MG63 (cell line): ENCODE measurements at regions not wholly inside any gene's neighbourhood (a gene's known extent, or its start where the extent isn't known, plus 50 kb on each side); places are given as distances from the start of the nearest gene placed in this dataset.

Experiments
- DNase-seq: peaks from one replicate; pipeline ENCODE4 v3.0.0-alpha.2; 2020
- H3K27me3 ChIP-seq: fragments of 250-450 bp; sonication (Bioruptor Pico); 2 replicates; pipeline ENCODE4 v1.5.1; 2020; ENCODE audit warnings: mild to moderate bottlenecking, moderate library complexity
- H3K36me3 ChIP-seq: fragments of 250-450 bp; sonication (Bioruptor Pico); 2 replicates; pipeline ENCODE4 v1.5.1; 2020; ENCODE audit warnings: mild to moderate bottlenecking, moderate library complexity
- H3K4me3 ChIP-seq: fragments of 250-450 bp; sonication (Bioruptor Pico); 2 replicates; pipeline ENCODE4 v1.5.1; 2020; ENCODE audit warnings: mild to moderate bottlenecking, moderate library complexity
- H3K9me3 ChIP-seq: fragments of 250-450 bp; sonication (Bioruptor Pico); 2 replicates; pipeline ENCODE4 v1.5.1; 2020; ENCODE audit warnings: mild to moderate bottlenecking, moderate library complexity

DNA sequence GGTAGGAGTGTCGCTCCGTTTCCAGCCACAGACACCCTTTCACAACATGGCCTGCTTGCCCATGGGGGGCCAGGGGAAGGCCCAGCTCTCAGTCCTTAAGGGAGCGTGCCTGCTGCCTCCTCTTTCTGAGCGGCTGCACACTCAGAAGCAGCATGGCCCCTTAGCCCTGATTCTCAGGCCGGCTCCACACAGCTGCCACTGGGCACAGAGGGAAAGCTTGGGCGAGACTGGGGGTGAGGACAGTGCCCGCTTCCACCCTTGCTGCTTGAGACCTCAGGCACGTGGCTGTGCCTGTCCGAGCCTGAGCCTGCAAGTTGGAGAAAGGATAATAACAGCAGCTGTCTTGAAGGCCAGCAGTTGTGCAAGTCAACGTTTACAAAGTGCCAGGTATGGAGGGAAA is 416.3 kb downstream of the SHANK2 start:
- Histone ChIP-seq H3K4me3 (no peak overlapping the region), H3K9me3 (no peaks in the 10 kb centered on the region), H3K27me3 (no peaks in the 10 kb centered on the region), H3K36me3 (no peaks in the 10 kb centered on the region)
- DNase-seq = no peak

DNA sequence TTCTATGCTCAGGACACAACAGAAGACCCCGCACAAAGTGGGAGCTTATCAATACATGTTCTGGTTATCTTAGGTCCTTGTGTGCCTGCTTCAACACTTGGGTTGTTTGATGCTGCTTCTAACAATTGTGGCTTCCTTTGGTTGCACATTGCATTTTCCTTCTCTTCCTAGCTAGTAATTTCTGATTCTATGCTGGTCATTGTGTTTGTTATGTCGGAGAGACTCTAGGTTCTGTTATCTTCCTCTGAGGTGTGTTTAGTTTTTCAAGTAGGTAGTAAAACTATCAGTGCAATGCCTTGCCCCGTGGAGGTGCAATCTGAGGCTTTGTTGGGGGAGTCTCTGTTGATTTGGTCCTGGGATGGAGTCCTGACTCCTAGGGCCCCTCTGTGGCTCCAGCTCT is 414.2 kb downstream of the SHANK2 start:
- H3K36me3 ChIP-seq = no peaks in the 10 kb centered on the region
- no peaks in the 10 kb centered on the region for H3K9me3 ChIP-seq
- DNase-seq = no peak
- H3K4me3 ChIP-seq = no peak overlapping the region
- no peaks in the 10 kb centered on the region for H3K27me3 ChIP-seq

DNA sequence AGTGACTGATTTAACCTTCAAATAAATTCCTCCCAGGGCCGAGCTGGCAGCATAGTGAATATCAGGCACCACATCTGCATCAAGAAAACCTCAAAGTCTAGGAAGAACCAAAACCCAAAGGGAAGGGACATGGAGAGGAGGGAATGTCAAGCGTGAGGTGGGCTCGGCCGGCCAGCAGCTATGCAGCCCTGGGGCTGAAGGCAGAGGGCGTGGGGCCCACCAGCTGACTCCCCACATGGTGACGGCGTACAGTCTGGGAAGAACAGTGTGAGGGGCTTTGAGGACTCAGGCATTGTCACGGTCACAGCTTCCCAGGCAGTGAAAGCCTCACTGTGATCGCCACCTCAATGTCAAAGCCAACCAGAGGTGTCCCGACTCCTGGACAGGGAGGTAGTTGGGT is 412.5 kb downstream of the SHANK2 start:
- no peaks in the 10 kb centered on the region for H3K9me3 ChIP-seq
- no peak for DNase-seq
- H3K27me3 ChIP-seq = no peaks in the 10 kb centered on the region
- H3K36me3 ChIP-seq = no peaks in the 10 kb centered on the region
- H3K4me3 ChIP-seq = no peak overlapping the region

DNA sequence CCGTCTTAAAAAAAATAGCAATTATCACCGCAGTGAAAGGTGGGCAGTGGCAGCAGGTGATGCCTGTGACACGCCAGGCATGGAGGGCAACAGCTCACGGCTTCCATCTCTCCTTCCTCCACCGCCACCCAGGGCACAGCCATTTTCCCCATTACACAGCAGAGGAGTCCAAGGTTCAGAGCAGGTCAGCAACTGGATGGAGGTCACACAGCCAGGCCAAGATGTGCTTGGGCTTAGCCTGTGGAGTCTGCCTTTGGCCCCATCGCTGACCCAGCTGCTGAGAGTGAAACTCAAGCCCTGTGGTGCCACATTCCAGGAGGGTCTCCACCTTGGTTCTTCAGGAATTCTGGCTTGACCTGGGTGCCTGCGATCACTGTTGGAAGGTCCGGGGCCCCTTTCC is 411.1 kb downstream of the SHANK2 start:
- Histone ChIP-seq H3K4me3 (no peak overlapping the region), H3K36me3 (no peaks in the 10 kb centered on the region), H3K9me3 (no peaks in the 10 kb centered on the region), H3K27me3 (no peaks in the 10 kb centered on the region)
- DNase-seq = no peak

DNA sequence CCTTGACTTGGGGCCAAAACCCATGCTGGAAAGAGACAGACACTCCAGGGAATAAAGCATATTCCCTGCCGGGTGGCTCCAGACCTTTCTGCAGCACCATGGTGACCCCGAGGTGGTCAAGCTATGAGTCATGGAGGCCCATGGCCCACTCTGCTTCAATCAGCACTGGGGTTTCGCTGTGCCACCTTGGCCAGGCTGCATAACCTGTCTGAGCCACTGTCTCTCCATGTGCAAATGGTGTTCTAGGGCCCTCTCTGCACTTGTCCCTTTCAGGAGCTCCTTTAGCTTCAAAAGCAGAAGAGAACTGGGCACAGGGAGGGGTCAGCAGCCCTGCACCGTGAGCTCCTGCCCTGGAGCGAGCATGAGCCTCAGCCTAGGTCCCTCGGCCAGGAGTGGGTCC is 410.1 kb downstream of the SHANK2 start:
- no peak overlapping the region for H3K4me3 ChIP-seq
- no peaks in the 10 kb centered on the region for H3K9me3 ChIP-seq
- no peaks in the 10 kb centered on the region for H3K36me3 ChIP-seq
- DNase-seq = no peak
- no peaks in the 10 kb centered on the region for H3K27me3 ChIP-seq

DNA sequence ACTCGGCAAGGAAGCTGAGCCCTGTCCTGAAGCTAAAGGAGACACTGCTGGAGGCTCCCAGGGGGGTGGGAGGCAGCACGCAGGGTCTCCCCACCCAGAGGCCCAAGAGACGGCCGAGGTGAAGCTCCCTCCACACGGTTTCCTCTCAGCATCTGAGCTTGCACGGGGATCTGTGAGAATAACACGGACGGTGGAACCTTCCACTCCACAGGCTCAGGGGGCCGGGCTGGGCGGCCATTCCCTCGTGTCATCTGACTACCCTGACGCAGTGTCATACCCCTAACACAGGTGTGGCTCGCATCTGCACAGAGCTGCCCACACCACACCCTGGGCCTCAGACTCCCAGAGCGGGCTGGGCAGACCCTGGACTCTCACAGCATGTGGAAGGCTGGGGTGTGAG is 409.7 kb downstream of the SHANK2 start:
- DNase-seq = no peak
- no peaks in the 10 kb centered on the region for H3K27me3 ChIP-seq
- H3K9me3 ChIP-seq = no peaks in the 10 kb centered on the region

DNA sequence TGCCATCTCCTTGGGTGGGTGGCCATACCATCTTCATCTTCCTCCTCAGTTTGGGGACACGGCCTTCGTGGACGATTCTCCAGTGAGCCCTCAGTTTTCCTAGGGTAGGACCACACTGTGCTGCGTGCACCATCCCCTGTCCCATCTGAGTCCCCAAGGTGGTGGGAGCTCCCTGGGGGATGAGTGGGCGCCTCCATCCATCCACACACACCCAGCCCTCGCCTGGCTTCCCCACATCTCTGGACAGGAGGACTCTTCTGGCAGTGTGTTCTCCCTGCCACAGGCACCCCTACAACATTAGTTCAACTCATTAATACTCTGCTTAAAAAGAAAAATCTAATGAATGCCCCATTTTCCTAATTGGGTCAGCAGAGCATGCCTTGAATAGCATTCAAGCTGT is 408.5 kb downstream of the SHANK2 start:
- Histone ChIP-seq H3K9me3 (no peaks in the 10 kb centered on the region), H3K4me3 (no peak overlapping the region), H3K27me3 (no peaks in the 10 kb centered on the region), H3K36me3 (no peaks in the 10 kb centered on the region)
- DNase-seq = no peak

More for the DNA sequence above, 409.7 kb downstream of the SHANK2 start:
- Histone ChIP-seq H3K36me3 (no peaks in the 10 kb centered on the region), H3K4me3 (no peak overlapping the region)

DNA sequence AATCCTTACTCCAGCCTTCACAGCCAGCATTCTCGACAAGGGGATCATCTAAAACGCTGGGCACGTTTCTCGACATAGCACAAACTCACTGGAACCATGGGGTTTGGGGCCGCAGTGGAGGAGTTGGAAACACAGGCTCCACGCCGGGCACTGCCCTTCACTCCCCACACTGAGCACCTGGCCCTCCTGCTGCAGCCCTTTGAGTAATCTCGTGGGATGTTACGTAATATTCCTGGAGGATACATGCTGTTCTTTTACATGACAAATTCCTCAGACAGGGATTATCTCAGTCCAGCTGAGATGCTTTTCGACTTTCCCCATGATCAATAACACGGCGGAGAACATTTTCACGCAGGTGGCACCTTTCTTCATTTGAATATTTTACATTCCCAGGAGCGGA is 408.0 kb downstream of the SHANK2 start:
- Histone ChIP-seq H3K36me3 (no peaks in the 10 kb centered on the region), H3K9me3 (no peaks in the 10 kb centered on the region), H3K4me3 (no peak overlapping the region), H3K27me3 (no peaks in the 10 kb centered on the region)
- DNase-seq = no peak

DNA sequence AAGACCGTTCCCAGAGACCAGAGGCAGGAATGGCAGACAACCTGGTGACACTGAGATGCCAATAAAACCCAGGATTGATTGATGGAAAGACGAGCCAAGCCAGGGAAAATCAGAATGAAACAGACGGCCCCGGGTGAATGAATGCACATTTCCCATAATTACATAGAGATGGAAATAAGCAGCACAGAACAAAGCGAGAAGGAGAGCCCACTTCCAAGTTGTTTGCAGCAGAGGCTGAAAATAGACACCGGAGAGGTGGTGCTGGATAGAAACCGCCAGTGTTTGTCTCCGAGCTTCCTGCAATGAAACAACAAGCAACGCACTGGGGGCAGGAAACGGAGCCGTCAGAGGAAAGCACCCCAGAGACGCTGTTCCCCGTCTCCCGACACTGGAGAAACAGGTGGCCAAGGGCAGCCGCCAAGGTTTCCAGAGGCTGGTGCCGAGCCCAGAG is 406.8 kb downstream of the SHANK2 start:
- Histone ChIP-seq H3K4me3 (no peak overlapping the region), H3K9me3 (no peaks in the 10 kb centered on the region), H3K36me3 (no peaks in the 10 kb centered on the region), H3K27me3 (no peaks in the 10 kb centered on the region)
- no peak for DNase-seq

DNA sequence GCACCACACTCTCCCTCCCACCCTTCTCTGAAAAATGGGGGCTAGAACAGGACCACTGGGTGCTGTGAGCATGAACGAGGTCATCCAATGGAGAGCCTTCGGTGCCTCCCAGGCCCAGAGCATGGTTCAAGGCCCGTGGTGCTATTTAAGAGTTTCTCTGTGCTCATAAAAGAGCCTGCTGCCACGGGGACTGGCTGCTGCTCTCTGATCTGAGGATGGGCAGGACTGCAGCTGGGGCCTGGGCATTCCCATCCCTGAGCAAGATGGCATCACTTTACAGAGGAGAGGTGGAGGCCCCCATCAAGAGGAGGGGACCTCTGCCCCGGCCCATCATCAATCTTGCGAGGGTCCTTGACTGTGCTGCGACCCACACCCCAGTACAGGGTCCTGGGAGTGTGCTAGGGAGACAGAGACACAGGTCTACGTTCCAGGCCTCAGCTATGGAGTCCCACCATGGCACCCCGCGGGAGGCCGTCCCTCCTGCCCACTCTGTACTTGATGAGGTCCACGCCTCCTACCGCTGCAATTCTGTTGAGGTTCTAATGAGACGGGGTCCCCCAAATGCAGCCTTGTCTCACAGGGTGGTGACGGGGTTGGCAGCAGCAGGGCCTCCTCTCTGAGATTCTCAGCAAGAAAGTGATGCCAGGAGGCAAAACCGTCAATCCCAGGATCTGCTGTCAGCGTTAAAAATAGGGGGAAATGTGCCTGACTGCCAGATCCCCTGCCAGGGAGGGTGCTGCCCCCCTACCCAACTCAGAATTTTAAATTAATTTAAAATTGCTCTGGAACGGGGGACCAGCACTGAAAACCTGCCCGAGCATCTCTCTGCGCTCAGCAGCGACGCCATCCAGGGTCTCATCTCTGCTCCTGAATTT is 405.4 kb downstream of the SHANK2 start:
- H3K27me3 ChIP-seq = no peaks in the 10 kb centered on the region
- H3K36me3 ChIP-seq = no peaks in the 10 kb centered on the region
- DNase-seq = no peak
- no peak overlapping the region for H3K4me3 ChIP-seq
- H3K9me3 ChIP-seq = no peaks in the 10 kb centered on the region

DNA sequence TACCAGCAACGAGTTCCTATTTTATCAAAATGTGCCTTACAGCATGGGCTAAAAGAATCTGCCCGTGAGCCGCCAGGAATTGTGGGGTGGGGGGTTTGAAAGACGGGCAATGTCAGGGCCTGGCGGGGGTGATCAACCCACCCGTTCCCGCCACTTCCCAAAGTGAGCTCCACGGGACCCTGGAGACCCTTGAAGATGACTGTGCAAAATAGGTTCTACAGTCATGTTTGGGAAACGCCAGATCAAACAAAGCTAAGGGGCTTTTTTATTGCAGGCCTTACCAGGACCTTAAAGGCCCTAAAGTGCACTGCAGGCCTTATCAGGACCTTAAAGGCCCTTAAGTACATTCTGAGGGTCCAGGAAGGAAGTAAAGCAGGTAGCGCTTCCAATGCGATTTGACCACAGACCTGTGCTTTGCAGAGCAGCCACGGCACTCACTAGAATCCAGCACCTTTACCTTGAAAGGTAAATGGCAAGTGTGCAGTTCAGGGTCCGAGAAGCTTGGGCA is 404.1 kb downstream of the SHANK2 start:
- H3K9me3 ChIP-seq = no peaks in the 10 kb centered on the region
- H3K27me3 ChIP-seq = no peaks in the 10 kb centered on the region
- no peak overlapping the region for H3K4me3 ChIP-seq
- DNase-seq = no peak
- no peaks in the 10 kb centered on the region for H3K36me3 ChIP-seq

DNA sequence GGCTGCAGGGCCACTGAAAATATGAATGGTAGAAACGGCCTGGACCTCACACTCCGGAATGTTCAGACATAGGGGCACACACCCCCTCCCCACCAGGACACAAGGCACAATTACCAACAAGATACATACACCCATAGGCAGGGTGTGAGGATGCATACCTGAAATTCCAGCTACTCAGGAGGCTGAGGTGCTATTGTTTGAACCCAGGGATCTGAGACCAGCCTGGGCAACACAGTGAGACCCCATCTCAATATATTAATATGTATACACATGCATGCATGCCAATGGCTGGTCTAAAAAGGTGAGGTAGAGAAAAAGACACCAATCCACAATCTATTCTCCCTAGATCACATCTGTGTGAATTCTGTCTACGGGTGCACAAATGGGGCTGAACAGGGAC is 403.3 kb downstream of the SHANK2 start:
- Histone ChIP-seq H3K4me3 (no peak overlapping the region), H3K27me3 (no peaks in the 10 kb centered on the region), H3K9me3 (no peaks in the 10 kb centered on the region), H3K36me3 (no peaks in the 10 kb centered on the region)
- no peak for DNase-seq

DNA sequence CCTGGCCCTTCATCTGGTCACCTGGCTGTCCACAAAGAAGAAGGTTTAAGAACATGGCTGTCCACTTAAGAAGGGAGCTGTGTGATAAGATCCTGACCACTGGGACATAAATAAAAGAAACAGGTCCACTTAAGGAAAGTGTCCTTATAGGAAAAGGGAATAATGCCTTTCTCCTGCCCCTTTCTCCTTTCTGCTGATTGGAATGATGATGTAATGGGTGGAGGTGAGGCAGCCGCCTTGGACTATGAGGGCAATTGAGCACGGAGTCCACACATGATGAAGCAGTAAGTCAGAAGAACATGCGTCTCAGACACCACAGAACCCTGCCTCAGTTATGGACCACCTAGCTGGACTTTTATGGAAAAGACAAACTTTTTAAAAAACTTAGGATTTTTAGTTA is 401.1 kb downstream of the SHANK2 start:
- Histone ChIP-seq H3K36me3 (no peaks in the 10 kb centered on the region), H3K9me3 (no peaks in the 10 kb centered on the region), H3K4me3 (no peak overlapping the region), H3K27me3 (no peaks in the 10 kb centered on the region)
- DNase-seq = no peak

DNA sequence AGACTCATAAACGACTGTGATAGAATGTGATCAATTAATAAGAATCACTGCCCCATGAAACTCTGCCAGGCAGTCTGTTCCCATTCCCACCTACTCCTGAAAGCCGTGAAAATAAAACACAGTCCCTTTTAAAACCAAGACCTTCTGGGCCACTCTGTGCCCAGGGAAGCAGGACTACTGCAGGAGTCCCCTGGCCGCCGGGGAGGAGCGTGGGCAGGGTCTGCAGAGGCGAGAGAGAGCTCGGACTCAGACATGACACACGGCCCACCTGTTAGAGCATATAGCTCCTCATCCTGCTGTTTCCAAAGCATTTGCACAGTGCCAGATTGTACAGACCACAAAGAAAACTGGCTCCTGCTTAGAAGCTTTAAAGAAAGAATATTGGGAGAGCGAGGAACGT is 400.5 kb downstream of the SHANK2 start:
- H3K27me3 ChIP-seq = no peaks in the 10 kb centered on the region
- no peak for DNase-seq
- H3K36me3 ChIP-seq = no peaks in the 10 kb centered on the region
- no peaks in the 10 kb centered on the region for H3K9me3 ChIP-seq
- no peak overlapping the region for H3K4me3 ChIP-seq

DNA sequence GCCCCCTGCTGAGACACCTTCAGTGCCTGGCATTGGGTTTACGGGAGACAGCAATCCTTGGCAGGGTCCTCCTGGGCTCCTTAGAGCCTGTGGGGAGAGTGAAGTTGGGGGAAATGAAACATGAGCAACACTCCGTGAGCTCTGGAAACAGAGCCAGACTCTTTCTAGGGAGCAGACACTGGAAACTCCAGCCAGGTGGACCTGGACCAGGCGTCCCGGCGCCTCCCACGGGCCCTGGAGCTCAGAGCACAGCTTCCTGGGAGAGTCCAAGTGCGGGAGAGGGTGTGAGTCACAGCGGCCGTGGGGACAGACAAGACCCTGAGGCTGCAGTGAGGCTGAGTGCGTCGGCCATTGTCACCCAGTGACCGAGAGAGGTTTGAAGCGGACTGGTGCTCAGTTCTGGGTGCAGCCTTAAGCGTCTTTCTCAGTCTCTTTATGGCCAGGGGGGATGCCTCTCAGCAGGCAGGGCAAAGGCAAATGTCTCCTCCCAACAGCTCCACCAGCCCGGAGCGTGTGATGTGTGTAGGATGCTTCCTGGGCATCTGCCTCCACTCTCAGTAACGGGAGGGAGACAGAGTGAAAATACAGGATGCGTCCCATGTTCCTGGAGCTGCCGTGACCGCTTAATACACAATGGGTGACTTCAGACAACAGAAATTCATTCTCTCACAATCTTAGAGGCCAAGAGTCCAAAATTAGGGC is 399.2 kb downstream of the SHANK2 start:
- H3K4me3 ChIP-seq = no peak overlapping the region
- no peaks in the 10 kb centered on the region for H3K27me3 ChIP-seq
- H3K36me3 ChIP-seq = no peaks in the 10 kb centered on the region
- no peak for DNase-seq
- H3K9me3 ChIP-seq = no peaks in the 10 kb centered on the region

DNA sequence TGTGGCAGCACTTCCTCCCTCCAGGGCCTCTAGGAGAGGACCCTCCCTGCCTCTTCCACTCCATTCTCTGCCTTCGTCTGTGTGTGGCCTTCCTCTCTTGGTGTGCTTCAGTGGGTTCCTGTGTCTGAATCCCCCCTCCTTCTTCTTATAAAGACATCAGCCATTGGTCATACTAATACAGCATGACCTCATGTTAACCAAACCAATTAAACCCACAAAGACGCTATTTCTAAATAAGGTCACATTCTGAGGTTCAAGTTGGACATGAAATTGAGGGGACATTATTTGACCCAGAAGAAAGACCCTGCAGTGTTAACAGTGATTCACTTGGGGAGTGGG is 398.6 kb downstream of the SHANK2 start:
- Histone ChIP-seq H3K4me3 (no peak overlapping the region), H3K9me3 (no peaks in the 10 kb centered on the region), H3K36me3 (no peaks in the 10 kb centered on the region), H3K27me3 (no peaks in the 10 kb centered on the region)
- DNase-seq = no peak

DNA sequence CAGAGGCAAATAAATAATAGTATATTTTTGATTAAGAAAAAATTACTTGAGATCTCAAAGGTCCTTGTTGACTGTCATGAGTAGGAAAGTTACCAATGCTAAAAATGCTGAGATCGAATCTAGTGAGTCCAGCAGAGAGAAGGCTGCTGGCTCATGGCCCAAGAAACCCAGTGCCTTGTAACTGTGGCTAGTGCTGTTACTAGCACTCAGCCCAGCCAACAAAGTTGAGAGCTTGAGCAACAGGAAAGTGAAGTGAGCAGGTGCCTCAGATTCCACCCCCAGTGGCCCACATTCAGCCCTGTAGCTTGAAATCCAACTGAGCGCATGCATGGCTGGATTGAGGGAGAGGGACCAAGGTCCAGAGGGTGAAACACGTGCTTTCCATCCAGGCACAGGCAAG is 398.2 kb downstream of the SHANK2 start:
- no peaks in the 10 kb centered on the region for H3K36me3 ChIP-seq
- no peak for DNase-seq
- no peak overlapping the region for H3K4me3 ChIP-seq
- no peaks in the 10 kb centered on the region for H3K9me3 ChIP-seq
- no peaks in the 10 kb centered on the region for H3K27me3 ChIP-seq
